Body of pancreas (tissue), 4 donors: ENCODE measurements at regions not wholly inside any gene's neighbourhood (a gene's known extent, or its start where the extent isn't known, plus 50 kb on each side); places are given as distances from the start of the nearest gene placed in this dataset.

Experiments
- ATAC-seq: fragments of 150-250 bp; one replicate; pipeline ENCODE4 v1.9.1; 2016
- DNase-seq, 4 donors: peaks; one replicate each; pipeline ENCODE4 v3.0.0-alpha.2; 2019
- H3K27ac ChIP-seq, 4 donors: fragments of 200-600 bp; sonication (generic); 1 replicate in 3 of 4; 2 replicates in 1 of 4; pipeline versions ENCODE4 v1.5.1 to v1.6.1; 2016 to 2019; ENCODE audit warnings: mild to moderate bottlenecking in 1 of 4, mixed read lengths in 1 of 4, moderate library complexity in 1 of 4
- H3K27me3 ChIP-seq, 2 donors: fragments of 200-600 bp; sonication (generic); one replicate each; pipeline ENCODE4 v1.6.0; 2016; ENCODE audit warnings: mild to moderate bottlenecking in 1 of 2
- H3K36me3 ChIP-seq, 2 donors: fragments of 200-600 bp; sonication (generic); replicated peaks in 1 of 2; 2 replicates each; pipeline ENCODE4 v1.5.1; 2016; ENCODE audit warnings: low read depth in 2 of 2; ENCODE audit not compliant: insufficient read depth in 1 of 2
- H3K4me1 ChIP-seq: fragments of 200-600 bp; sonication (generic); one replicate; pipeline ENCODE4 v1.6.0; 2016
- H3K4me3 ChIP-seq, 2 donors: fragments of 200-600 bp; sonication (generic); 1 replicate in 1 of 2; 2 replicates in 1 of 2; pipeline ENCODE4 v1.5.1; 2016 to 2019
- H3K9me3 ChIP-seq, 3 donors: fragments of 200-600 bp; sonication (generic); 1 replicate in 2 of 3; 2 replicates in 1 of 3; pipeline ENCODE4 v1.5.1; 2016
- CTCF ChIP-seq, 7 experiments: fragments of 450-650 bp in 4 of 7; fragments of 200-600 bp in 3 of 7; sonication (generic) in 3 of 7; IDR thresholded peaks; one replicate each; pipeline ENCODE4 v1.5.1; 2016 to 2019; ENCODE audit warnings: antibody characterized with exemption in 7 of 7
- POLR2A ChIP-seq, 3 donors: fragments of 450-650 bp; IDR thresholded peaks; one replicate each; pipeline ENCODE4 v1.6.1; 2016; ENCODE audit warnings: antibody characterized with exemption in 3 of 3, mild to moderate bottlenecking in 2 of 3
- WGBS, 2 donors: methylation state at CpG; one replicate each; pipeline ENCODE4 v1.1.5; 2017; 5-methylcytosine and 5-hydroxymethylcytosine counted together
- intact Hi-C: fragments of 100-400 bp; cut with DNase I; formaldehyde crosslinking; loops from one replicate; pipeline ENCODE4 v1.15.1; 2023

- no peaks in the 10 kb centered on the region for H3K36me3 ChIP-seq
- 6 to 10% methylated on average over 6 of the region's 6 CpGs for WGBS, 2 donors
- H3K4me3 ChIP-seq: no peak overlapping the region
- no peak for TF ChIP-seq CTCF (IDR thresholded peaks at IDR 0.05)
- no peak for TF ChIP-seq POLR2A (IDR thresholded peaks at IDR 0.05)
- intact Hi-C loops: no loop called here
- DNase-seq: no peak
- no peak for ATAC-seq
- H3K27me3 ChIP-seq: peaks cover 0 to 4% of the 10 kb centered on the region in 2 donors
- no peaks in the 10 kb centered on the region for H3K9me3 ChIP-seq
- H3K27ac ChIP-seq: no peak overlapping the region
- H3K4me1 ChIP-seq: no peaks in the 10 kb centered on the region
Measured at GRCh38 chr11:133681901-133682300, 149.6 kb upstream of the OPCML start.

GRCh38 chr11:133679896-133680295 is 147.6 kb upstream of the OPCML start:
- Histone ChIP-seq H3K36me3 (no peaks in the 10 kb centered on the region), H3K4me3 (no peak overlapping the region), H3K27ac (no peak overlapping the region), H3K4me1 (no peaks in the 10 kb centered on the region), H3K9me3 (no peaks in the 10 kb centered on the region), H3K27me3 (peaks cover 0 to 4% of the 10 kb centered on the region in 2 donors)
- TF ChIP-seq CTCF (IDR thresholded peaks at IDR 0.05): no peak
- TF ChIP-seq POLR2A (IDR thresholded peaks at IDR 0.05): no peak
- no peak for ATAC-seq
- intact Hi-C loops: no loop called here
- WGBS, 2 donors: 73 to 77% methylated on average over 5 of the region's 5 CpGs
- no peak for DNase-seq

DNA sequence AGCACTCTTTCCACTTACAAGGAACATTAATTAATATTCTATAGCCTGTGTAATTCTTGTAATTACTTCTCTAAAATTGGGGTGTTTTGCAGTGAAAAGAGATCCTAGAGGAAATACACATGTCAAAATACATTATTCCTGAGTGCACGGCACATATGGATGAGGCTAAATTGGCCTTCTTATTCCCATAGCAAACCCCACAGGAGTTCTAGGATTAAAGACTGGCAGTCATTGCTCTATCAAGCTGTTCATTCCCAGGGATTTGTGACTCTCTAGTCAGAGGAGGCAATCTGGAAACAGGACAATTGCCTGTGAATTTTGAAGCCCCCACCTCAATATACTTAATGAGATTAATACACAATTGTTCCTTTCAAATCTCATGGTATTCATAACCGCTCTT is 145.9 kb upstream of the OPCML start:
- WGBS, 2 donors: 66 to 68% methylated on average over 2 of the region's 2 CpGs
- DNase-seq: no peak
- Histone ChIP-seq H3K9me3 (no peaks in the 10 kb centered on the region), H3K27me3 (peaks cover 0 to 4% of the 10 kb centered on the region in 2 donors), H3K4me1 (no peaks in the 10 kb centered on the region), H3K4me3 (no peak overlapping the region), H3K27ac (no peak overlapping the region), H3K36me3 (no peaks in the 10 kb centered on the region)
- no peak for ATAC-seq
- TF ChIP-seq CTCF (IDR thresholded peaks at IDR 0.05) (no peak), POLR2A (IDR thresholded peaks at IDR 0.05) (no peak)
- intact Hi-C loops: no loop called here

- 27 to 32% methylated on average over 3 of the region's 3 CpGs for WGBS, 2 donors
- TF ChIP-seq CTCF (IDR thresholded peaks at IDR 0.05): no peak
- TF ChIP-seq POLR2A (IDR thresholded peaks at IDR 0.05): no peak
Measured at GRCh38 chr11:133677387-133677786, 145.1 kb upstream of the OPCML start.

GRCh38 chr11:133676265-133676664 is 144.0 kb upstream of the OPCML start:
- Histone ChIP-seq H3K4me3 (no peak overlapping the region), H3K4me1 (no peaks in the 10 kb centered on the region), H3K27ac (no peak overlapping the region), H3K27me3 (no peaks in the 10 kb centered on the region), H3K9me3 (no peaks in the 10 kb centered on the region), H3K36me3 (no peaks in the 10 kb centered on the region)
- ATAC-seq (no peak), DNase-seq (no peak)
- 67% methylated on average over 1 of the region's 1 CpG for WGBS, 2 donors
- intact Hi-C loops: no loop called here
- TF ChIP-seq CTCF (IDR thresholded peaks at IDR 0.05) (no peak), POLR2A (IDR thresholded peaks at IDR 0.05) (no peak)

More at GRCh38 chr11:133677387-133677786, 145.1 kb upstream of the OPCML start:
- Histone ChIP-seq H3K4me1 (no peaks in the 10 kb centered on the region), H3K27me3 (peaks cover 0 to 4% of the 10 kb centered on the region in 2 donors), H3K4me3 (no peak overlapping the region), H3K9me3 (no peaks in the 10 kb centered on the region), H3K27ac (no peak overlapping the region), H3K36me3 (no peaks in the 10 kb centered on the region)
- intact Hi-C loops: no loop called here
- DNase-seq: no peak
- no peak for ATAC-seq
